ENCODE measurements at regions not wholly inside any gene's neighbourhood (a gene's known extent, or its start where the extent isn't known, plus 50 kb on each side); places are given as distances from the start of the nearest gene placed in this dataset.

DNA sequence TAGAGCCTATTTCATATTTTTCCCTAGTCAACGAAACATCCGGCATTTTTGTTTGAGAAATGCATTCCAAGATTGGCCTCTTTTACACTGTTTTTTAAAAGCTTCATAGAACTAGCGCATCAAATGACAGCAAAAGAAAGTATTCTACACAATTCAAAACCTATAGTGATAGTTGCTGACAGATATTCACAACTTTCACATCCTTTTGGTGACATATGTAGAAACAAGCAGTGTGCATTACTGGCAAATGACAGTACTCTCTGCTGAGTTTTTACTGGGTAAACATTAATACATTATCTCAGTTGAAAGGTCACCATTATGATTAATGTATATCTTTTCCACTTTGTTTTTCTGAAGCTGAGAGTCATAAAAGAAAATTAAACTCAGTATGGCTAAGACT is 135.4 kb upstream of the RGS18 start:
- peak in 1 of 3 experiments; percentile 34 for DNase-seq

DNA sequence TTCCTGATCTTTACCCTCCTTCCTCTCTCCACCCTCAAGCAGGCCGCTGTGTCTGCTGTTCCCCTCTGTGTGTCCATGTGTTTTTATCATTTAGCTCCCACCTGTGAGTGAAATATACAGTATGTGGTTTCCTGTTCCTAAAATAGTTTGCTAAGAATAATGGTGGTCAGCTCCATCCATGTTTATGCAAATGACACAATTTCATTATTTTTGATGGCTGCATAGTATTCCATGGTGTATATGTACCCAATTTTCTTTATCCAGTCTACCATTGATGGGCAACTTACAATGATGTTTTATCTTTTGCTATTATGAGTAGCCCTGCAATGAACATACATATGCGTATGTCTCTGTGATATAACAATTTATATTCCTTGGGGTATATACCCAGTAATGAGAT is 133.4 kb upstream of the RGS18 start:
- DNase-seq: no peak

DNA sequence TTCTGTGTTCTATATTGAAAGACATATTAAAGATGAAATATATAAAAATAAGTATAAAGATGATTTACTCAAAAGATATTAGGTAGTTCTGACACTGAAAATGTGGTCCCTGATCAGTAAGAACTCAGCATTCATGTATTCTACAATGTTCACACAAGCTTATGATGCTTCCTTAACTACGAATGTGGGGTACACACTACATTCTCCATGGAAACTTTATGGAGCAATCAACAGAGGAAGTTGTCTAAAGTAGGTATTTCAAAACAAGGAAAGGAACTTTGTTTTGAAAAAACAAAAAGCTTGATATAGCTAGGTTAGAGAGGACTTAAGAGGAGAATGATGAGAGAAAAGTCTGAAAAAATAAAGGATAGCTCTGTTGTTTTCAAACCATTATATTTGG is 119.7 kb upstream of the RGS18 start:
- no peak for DNase-seq

DNA sequence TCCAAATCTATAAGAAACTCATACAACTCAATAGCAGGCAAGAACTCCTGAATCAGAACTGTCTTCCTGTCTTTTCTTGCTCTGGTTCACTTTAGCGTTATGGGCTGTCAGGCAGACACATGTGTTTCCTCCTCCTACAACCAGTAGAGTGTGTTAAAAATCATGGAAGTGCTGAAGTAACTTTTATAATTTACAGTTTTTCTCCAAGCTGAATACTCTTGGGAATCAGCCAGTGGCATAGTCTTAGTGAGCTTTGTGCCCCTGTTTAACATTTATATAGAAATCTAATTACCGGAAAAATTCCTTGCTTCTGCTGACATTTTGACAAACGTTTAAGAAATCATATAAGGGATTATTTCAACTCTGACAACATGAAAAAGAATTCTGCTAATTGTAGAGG is 113.1 kb upstream of the RGS18 start:
- no peak for DNase-seq

DNA sequence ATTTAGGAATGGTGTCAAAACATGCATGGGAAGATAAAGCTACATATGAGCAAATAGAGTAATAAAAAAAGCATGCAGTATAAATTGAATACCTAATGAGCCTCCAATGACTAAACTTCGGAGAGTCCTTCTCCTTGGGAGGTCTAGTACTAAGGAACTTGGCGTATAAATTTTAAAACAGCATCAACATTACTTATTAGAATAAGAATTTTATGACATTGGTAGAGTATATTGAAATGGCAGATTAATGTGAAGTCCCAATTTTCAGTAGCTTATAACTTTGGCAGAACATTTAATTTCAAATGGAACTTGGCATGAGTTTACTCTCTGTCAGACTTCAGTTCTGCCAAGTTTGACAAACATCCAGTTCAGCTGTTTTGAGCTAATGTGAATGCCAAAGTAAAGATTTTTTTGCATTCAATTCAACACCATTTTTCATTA is 104.7 kb upstream of the RGS18 start:
- DNase-seq: no peak

DNA sequence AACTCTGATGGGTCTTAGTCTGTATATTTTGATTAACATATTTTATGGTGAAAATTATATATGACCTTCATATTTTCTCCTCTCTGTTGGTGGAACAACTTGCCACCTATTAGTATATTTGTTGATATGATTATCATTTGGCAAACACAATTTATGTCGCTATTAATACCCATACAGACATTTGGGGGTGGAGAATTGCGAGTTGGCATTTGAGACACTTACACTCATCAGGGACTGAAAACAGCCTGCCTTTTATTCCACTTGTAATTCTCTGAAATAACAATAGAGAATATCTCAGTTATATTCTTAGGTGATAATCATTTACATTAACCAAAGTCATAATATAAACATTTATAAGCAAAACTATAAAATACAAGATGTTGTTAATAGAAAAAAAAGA is 100.5 kb upstream of the RGS18 start:
- DNase-seq: no peak

DNA sequence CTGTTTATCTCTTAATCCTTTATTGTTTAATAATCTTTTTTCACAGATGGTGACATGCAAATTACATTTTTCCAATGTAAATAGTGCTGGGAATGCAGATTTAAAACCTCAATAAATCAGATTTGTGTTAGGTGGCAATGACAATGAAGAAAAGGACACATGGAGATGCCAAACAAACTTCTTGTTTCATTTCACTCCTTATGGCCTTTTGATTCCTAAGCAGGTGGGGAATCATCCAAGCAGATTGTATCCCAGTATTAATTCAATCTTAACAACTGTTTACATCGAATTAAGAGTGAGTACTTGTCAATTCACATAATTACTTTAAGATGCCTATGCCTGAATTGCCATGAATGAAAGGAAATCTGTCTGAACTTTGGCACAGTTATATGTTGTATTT is 98.9 kb upstream of the RGS18 start:
- no peak for DNase-seq

DNA sequence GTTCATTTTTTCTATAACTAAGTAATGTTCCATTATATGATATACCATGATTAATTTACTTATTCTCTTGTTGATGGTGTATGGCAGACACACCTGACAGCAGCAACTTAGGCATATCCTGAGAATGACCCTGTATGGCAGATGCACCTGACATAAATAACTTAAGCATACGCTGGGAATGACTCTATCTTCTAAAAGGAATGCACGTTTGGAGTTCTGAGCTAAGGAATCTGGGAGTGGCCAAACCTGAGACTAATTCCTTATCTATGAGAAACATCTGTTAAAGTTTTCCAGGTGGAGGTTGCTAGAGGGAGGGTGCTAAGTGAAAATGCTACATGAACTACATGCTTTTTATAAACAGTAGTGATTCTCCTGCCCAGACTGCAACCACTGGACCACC is 96.7 kb upstream of the RGS18 start:
- DNase-seq: no peak

DNA sequence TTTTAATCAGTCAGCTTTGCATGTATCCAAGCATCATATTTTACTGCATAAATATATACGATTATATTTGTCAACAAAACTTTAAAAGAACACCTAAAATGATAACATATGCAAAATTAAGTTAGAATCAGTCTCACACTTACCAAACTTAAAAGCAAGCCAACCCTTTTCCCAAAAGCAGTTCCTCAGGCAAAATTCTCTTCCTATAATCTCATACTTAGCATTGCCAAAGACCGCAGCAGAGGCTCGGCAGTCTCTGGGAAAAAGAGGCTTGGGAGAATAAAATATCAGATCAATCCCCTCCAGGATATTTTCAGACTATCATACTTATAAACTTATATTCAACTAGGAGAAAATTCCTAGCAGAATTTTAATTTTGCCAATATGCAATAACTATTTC is 93.2 kb upstream of the RGS18 start:
- no peak for DNase-seq

DNA sequence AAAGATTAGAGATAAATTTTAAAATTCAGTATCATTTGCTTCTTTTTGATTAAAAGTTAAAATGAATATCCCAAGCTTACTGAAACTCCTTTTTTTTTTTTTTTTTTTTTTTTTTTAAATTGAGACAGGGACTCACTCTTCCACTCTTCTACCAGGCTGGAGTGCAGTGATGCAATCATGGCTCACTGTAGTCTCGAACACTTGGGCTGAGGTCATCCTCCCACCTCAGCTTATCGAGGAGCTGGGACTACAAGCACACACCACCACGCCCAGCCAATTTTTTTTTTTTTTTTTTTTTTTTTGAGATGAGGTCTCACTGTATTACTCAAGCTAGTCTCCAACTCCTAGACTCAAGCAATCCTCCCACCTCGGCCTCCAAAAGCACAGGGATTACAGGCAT is 92.1 kb upstream of the RGS18 start:
- DNase-seq: no peak

DNA sequence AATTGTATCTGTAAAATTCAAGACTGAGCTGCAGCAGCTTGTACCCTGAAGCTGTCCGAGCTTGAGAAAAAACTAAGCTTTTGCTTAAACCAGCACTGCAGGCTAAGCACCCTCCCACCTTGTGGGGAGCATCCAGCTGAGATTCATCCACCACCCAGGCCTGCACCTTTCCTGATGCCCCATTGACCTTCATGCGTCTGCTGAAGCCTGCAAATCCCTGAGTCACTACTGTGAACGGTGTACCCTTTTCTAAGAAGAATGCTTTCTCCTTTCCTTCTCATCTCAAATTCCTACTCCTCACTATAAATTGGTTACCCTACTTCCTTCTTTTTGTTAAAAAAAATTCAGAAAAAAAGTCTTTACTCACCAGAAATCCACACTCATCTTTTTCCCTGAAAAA is 90.9 kb upstream of the RGS18 start:
- DNase-seq: no peak

DNA sequence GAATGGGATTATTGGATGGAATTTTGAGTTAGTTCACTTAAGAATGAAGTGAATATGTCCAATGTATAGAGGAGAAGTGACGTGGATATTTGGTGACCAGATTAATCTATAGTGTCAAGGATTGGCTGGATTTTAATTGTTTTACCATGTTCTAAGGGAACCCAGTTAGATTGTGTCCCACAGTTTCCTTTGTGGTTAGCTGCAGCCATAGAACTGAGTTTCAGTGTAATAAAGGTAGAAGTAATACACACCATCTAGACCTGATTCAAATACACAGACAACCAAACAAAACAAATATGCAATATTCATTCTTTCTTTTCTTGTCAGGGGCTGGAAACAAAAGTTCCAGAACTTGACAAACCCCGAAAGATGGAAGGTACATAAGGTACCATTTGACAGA is 88.0 kb upstream of the RGS18 start:
- DNase-seq: no peak

DNA sequence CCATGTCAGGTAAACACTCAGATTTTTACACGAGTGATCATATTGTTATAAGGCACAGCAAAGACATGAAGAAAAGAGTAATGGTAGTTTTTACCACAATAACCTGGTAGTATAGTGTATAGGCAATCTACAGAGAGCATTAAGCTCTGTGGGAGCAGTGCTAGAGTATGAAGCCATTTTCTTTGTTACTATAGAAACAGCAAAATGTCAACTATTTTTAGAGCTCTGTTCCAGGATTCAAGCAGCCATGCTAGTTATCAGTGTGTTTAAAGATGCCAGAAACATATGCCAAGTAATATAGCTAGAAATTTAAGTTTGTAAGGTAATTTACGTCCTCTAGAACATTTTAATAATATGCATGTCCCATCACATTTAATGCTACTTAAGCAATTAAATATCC is 77.6 kb upstream of the RGS18 start:
- DNase-seq: peak in 1 of 3 experiments; percentile 14

DNA sequence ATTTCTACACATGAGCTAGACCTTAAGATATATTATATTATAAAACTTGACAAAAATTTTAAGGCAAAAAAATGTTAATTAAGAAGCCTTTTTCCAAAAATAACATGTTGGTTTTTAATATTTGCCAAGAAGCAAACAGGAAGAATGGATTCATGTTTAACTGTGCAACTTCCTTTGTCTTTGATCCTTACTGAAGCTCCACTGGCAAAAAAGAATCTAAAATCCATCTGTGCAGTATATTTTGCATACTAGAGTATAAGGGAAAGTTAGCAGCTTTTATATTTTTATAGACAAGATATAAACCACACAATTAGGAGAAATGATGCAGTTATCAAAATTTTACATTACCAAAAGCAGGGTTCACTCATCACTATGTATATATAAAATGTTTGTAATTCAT is 76.9 kb upstream of the RGS18 start:
- no peak for DNase-seq

DNA sequence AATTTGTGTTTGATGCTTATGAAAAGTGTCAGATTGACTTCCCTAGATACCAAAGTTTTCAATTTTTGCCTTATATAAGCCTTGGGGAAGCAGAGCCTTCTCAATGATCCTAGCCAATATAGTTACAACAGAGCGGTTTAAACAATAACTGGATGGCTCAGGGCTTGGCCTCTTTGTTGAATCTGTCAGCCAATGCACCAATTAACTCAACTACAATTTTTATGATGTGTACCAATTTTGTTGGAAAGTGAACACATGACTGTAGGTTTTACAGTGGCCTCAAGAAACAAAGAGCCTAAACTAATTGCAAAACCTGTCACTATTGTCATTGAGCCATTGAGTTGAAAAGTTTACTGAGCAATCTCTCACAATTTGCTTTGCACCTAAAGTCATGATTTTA is 71.6 kb upstream of the RGS18 start:
- peak in 2 of 3 experiments; percentile 1 to 32 for DNase-seq

DNA sequence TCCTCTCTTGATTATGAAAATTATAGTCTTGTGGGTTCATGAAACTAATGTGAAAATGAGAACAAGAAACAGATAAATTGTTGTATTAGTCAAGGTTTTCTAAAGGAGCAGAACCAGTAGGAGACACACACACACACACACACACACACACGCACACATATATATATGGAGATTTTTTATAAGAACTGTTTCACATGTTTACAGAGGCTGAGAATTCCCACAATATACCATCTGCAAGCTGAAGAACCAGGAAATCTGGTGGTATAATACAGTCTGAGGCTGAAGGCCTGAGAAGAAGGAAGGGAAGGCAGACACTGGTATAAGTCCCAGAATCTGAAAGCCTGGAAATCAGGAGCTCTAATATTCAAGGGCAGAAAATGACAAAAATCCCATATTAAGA is 70.9 kb upstream of the RGS18 start:
- no peak for DNase-seq

DNA sequence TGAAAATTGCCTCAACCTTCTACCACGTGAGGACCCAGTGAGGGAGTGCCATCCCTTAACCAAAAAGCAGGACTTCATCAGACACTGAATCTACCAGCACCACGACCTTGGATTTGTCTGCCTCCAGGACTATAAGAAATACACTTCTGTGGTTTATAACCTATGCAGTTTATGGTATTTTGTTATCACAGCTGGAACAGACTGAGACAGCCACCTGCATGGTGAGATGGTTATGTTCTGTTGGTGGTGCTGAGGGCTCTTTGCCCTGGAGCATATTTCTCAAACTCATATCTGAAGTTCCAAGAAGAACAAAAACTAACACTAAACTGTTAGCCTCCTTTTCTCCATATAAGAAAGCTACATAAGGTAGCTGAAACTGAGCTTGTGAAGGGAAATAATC is 69.8 kb upstream of the RGS18 start:
- DNase-seq: peak in 1 of 3 experiments; percentile 1

DNA sequence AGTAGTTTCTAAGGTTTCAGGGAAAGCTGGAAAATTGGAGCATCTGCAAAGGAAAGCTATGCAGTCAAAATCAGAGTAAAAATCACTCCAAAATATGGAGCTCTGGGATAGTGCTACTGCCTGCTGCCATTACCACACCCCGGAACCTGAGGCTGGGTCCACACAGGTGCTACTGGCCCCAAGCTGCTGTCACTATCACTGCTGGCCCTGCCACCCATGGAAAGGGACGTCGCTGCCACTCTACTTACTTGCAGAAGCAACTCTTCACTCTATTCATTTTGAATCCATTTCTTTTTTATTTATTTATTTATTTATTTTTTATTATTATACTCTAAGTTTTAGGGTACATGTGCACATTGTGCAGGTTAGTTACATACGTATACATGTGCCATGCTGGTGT is 60.3 kb upstream of the RGS18 start:
- no peak for DNase-seq

DNA sequence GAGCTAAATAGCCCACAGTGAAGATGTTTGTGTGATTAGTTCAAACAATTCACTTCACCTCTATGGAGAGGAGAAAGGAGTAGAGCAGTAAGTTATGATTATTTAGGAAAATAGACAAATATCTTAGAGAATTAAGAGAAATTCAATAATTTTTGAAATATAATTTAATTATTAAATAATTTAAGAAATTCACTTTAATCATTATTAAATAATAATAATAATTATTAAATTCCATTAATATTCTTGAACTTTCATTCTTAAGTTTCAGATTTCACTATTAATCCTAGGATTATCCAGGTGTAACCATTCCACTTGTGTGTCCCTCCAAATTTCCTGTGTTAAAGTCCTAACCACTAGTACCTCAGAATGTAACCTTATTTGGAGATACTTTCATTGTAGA is 58.9 kb upstream of the RGS18 start:
- no peak for DNase-seq

DNA sequence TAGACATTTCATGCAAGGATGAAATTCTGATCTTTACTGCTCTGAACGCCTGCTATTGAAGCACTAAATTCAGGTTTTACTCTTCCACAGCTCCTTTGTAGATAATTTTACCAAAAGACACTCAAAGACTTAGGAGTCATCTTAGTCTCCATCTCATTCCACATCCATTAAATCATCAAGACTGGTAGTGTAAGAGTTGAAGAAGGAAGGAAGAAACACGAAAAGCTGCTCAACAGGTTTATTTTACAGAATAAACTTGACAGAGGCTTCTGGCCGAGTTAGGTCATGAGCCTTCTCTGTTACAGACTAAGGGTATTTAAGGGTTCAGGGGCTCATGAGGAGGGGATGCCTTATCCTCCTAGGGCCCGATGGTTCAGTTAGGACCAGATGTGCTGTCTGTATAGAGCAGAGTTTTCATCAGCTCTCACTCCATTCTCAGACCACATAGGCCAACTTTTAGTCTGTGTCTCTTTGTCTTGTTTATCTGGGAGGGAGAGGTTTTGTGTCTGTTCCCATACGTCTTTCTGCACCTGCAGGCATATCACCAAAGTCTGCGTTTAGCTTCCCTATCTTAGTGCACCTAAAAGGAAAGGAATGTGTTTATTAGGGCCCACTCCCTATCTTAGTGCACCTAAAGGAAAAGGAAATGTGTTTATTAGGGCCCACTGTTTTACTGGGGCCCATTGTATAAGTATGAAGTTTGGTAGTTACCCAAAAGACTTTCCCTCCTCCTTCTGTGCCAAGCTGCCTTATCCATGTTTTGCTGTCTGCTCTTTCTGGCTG is 57.4 kb upstream of the RGS18 start:
- no peak for DNase-seq

DNA sequence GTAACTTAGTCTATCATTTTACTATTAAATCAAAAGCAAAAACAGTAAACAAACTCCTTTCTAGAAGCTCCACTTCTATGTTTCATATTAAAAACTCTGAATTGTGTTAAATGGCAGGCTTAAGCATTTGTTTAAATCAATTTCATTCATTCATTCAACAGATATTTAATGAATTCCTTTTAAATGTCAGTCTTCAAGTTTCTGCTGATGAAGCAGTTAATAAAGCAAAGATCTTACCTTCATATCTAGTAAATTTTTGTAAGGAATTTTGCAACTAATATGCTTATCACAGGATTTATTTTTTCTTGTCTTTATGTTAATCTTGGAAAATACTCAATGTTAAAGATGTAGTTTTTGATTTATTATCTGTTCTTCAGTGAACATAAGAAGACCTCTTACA is 54.1 kb upstream of the RGS18 start:
- DNase-seq: no peak

DNA sequence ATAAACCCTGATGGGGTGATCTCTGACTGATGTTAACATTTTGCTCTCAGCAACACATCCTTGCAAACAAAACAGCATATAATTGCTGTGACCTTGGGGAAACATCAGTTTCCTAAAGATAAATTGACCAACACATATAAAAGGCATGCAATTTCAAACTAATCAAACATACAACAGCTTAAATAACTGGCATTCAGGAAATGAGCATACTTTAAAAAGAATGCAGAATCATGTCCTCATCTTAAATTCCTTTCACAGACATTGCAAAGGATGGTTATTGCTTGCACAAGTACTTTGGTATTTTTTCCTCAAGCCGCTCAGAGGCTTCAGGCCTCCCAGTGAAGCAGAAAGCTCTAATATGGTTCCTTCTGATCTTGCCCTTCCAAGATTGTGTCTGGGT is 53.4 kb upstream of the RGS18 start:
- peak in 1 of 3 experiments; percentile 51 for DNase-seq

DNA sequence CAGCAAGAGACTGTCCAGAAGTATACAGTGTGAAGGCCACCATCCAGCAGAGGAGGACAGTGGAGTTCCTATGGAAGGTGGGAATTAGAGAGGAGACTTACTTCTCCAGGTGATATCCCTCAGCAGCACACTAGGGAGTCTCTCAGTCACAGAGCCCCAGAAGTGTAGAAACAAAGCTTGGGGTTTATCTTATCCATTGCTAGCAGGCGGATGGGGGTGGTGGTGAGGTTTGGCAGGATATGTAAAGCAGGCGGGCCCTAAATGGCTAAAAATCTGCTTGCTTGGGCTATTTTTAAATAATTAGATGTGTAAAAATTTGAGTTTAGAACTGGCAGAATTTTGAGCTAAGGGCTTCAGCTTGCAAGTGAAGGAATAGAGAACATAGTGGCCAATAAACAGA is 50.1 kb upstream of the RGS18 start:
- DNase-seq: no peak

Data from NCI-H1417 (cell line).